Type B pancreatic cell (in vitro differentiated cells): ENCODE measurements at regions not wholly inside any gene's neighbourhood (a gene's known extent, or its start where the extent isn't known, plus 50 kb on each side); places are given as distances from the start of the nearest gene placed in this dataset.
"Not testable (repeated sequence)": the region's sequence is repeated elsewhere in the genome, so short reads cannot be mapped to it uniquely, and the experiment has no call there.

Experiments
- DNase-seq: peaks from one replicate; pipeline ENCODE4 v3.0.0; 2021; ENCODE audit warnings: mixed read lengths; ENCODE audit not compliant: unreplicated experiment; ENCODE audit errors: extremely low spot score
- H3K27ac Mint-ChIP-seq: 2 replicates; pipeline ENCODE4 v1.8.0; 2021; ENCODE audit warnings: mild to moderate bottlenecking, mixed read lengths
- H3K27me3 Mint-ChIP-seq: 2 replicates; pipeline ENCODE4 v1.8.0; 2021; ENCODE audit warnings: mixed read lengths
- H3K36me3 Mint-ChIP-seq: 2 replicates; pipeline ENCODE4 v1.8.0; 2021; ENCODE audit warnings: mixed read lengths
- H3K4me1 Mint-ChIP-seq: one replicate; pipeline ENCODE4 v1.8.0; 2021; ENCODE audit warnings: mixed read lengths; ENCODE audit not compliant: unreplicated experiment
- H3K4me3 Mint-ChIP-seq: 2 replicates; pipeline ENCODE4 v1.8.0; 2021; ENCODE audit warnings: mild to moderate bottlenecking, mixed read lengths
- H3K9me3 Mint-ChIP-seq: 2 replicates; pipeline ENCODE4 v1.8.0; 2021; ENCODE audit warnings: mixed read lengths
- TF ChIP-seq, protein P1 (sequence below): fragments of 200-600 bp; sonication (generic); conservative IDR thresholded peaks from 2 replicates; pipeline ENCODE4 v1.5.0; 2021; ENCODE audit warnings: antibody characterized with exemption, mild to moderate bottlenecking

DNA sequence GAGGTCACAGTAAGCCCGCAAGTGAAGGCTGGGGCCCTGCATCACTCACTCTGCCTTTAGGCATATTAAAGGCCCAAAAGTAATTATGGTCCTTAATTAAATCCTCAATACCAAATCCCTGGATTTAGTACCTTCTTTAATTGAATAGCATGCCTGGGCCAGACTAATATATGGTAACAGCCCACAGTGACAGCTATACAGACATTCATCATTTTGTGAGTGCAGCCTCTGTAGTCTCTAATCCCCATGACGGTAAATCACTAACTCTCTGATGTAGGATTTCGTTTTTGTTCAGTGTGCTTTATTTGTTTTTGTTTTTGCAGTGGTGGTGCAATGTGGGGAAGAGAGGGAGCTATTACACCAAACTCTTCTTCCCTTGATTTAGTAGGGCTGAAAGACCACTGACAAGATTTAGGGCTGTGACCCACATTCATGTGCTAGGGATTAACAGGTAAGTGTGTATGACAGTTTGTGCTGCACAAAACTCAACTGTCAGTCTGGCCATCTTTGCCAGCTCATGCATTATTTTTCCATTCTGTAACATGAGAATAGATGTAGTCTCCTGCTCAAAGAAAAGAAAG is 60.6 kb upstream of the SLC39A8 start:
- TF ChIP-seq, protein P1, sequence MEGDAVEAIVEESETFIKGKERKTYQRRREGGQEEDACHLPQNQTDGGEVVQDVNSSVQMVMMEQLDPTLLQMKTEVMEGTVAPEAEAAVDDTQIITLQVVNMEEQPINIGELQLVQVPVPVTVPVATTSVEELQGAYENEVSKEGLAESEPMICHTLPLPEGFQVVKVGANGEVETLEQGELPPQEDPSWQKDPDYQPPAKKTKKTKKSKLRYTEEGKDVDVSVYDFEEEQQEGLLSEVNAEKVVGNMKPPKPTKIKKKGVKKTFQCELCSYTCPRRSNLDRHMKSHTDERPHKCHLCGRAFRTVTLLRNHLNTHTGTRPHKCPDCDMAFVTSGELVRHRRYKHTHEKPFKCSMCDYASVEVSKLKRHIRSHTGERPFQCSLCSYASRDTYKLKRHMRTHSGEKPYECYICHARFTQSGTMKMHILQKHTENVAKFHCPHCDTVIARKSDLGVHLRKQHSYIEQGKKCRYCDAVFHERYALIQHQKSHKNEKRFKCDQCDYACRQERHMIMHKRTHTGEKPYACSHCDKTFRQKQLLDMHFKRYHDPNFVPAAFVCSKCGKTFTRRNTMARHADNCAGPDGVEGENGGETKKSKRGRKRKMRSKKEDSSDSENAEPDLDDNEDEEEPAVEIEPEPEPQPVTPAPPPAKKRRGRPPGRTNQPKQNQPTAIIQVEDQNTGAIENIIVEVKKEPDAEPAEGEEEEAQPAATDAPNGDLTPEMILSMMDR: no peak
- Mint-ChIP-seq H3K4me1 (peaks cover 26% of the 10 kb centered on the region), H3K9me3 (no peaks in the 10 kb centered on the region), H3K4me3 (no peak overlapping the region), H3K27me3 (no peaks in the 10 kb centered on the region), H3K27ac (no peak overlapping the region), H3K36me3 (no peaks in the 10 kb centered on the region)
- DNase-seq: no peak

DNA sequence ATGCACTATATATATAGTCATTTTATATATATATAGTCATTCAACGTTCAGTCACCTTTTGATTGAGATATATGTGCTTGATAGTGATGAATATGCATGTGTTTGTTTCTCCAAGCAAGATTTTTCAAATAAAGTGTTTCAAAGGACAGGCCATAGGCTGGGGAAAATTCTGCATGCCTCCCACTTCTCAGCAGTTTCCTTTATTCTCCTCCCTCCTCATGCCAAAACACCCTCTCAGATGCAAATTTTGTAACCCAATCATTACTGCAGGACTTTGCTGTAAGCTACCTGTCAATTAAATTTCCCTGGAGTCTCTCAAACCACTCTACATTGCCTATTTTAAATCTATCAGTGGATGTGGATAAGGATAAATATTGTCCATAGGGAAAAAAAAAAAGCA is 65.6 kb upstream of the SLC39A8 start:
- H3K27ac Mint-ChIP-seq, H3K27me3 Mint-ChIP-seq, H3K4me3 Mint-ChIP-seq, H3K9me3 Mint-ChIP-seq, DNase-seq, H3K36me3 Mint-ChIP-seq: not testable (repeated sequence)
- H3K4me1 Mint-ChIP-seq: peaks cover 12% of the 10 kb centered on the region

DNA sequence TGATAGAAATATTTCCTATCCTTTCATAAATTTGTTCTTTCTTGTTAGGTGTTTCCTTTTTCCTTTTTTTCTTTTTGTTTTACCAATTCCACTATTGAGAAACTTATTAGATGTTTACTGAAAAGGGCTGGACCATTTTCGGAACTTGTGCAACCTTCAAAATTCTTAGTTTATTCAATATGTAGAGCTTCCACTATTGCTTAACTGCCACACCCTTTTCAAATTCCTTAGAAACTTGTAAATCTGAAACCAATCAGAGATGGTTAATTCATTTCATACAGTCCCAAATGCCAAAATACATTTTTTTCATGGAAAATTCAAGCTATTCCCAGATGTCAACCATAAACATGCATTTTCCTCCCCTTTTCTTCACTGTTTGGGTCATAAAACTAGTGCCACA is 66.1 kb upstream of the SLC39A8 start:
- Mint-ChIP-seq H3K4me3 (no peak overlapping the region), H3K36me3 (no peaks in the 10 kb centered on the region), H3K27me3 (no peaks in the 10 kb centered on the region), H3K27ac (no peak overlapping the region), H3K9me3 (no peaks in the 10 kb centered on the region), H3K4me1 (peaks cover 7% of the 10 kb centered on the region)
- DNase-seq: no peak
- TF ChIP-seq, protein P1: no peak

DNA sequence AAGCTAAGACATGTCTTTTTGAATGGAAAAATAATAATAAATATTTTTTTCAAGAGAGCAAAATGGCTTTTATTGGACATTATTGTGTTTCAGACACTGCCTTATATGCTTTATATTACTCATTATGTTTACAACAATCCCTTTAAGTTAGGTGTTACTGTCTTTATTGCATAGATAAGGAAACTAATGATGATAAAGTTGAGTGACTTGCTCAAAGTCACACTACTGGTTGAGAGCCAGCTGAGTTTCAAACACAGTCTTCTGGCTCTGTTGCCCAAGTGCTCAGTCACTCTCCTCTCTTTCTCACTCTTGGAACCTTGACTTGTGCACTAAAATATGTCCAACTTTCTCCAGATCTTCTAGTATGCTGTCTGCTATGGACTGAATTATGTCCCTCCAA is 71.5 kb upstream of the SLC39A8 start:
- no peaks in the 10 kb centered on the region for H3K9me3 Mint-ChIP-seq
- TF ChIP-seq, protein P1: no peak

DNA sequence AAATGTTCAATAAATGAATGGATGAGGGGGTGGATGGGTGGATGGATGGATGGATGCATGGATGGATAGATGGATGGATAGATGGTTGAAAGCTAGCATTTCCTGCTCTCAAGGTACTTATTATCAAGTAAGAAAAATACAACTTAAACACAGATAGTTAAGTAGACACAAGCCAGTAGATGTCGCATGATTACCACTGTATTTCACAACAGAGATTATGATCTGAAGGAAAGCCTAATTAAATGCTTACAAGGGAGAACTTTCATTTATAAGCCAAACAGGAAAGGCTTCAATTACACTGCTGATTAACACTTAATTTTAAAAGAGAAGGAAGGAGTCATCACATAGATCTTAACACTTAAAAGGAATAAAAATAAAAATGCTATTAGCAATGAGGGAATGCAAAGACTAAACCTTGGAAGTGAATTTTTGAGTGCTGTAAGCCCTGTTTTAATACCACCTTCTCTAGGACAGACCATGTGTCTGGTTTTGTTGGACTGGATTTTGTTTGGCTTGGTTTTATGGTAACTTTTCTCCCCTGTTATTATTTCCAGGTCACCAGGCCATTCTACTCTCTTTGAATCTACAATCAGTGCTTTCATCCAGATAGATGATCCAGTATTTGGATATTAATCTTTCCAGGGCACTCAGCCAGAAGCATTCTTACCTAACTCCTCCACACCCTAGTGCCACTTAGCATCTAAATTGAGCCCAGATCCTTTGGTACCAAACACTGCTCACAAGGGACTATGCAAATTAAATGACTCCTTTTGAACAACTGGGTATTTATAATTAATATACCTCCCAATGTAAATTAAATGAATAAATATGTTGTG is 75.5 kb upstream of the SLC39A8 start:
- no peaks in the 10 kb centered on the region for H3K27me3 Mint-ChIP-seq
- DNase-seq: no peak
- H3K4me3 Mint-ChIP-seq: no peak overlapping the region
- H3K9me3 Mint-ChIP-seq: no peaks in the 10 kb centered on the region
- H3K27ac Mint-ChIP-seq: no peak overlapping the region
- TF ChIP-seq, protein P1: no peak
- peaks cover 8% of the 10 kb centered on the region for H3K4me1 Mint-ChIP-seq
- H3K36me3 Mint-ChIP-seq: no peaks in the 10 kb centered on the region

More for the DNA sequence above, 71.5 kb upstream of the SLC39A8 start:
- no peaks in the 10 kb centered on the region for H3K36me3 Mint-ChIP-seq
- H3K4me3 Mint-ChIP-seq: no peak overlapping the region
- H3K27ac Mint-ChIP-seq: no peak overlapping the region
- H3K4me1 Mint-ChIP-seq: peaks cover 8% of the 10 kb centered on the region
- H3K27me3 Mint-ChIP-seq: no peaks in the 10 kb centered on the region
- no peak for DNase-seq

DNA sequence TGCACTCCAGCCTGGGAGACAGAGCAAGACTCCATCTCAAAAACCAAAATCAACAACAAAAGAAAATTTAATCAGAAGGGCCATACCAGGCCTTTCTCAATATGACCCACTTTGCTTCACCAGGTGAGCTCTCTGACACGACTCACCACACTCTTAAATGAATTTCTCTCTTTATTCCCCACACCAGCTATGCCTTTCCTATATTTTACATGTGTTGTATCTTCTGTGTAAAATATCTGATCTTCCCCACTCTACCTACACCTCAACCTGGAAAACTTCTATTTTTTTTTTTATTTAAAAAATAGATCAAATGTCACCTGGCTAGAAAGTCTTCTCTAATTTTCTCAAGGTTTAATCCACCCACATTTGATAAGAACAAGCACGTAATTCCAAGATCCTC is 77.6 kb upstream of the SLC39A8 start:
- no peaks in the 10 kb centered on the region for H3K9me3 Mint-ChIP-seq
- H3K4me3 Mint-ChIP-seq: no peak overlapping the region
- no peak overlapping the region for H3K27ac Mint-ChIP-seq
- H3K27me3 Mint-ChIP-seq: no peaks in the 10 kb centered on the region
- DNase-seq: no peak
- TF ChIP-seq, protein P1: no peak
- H3K4me1 Mint-ChIP-seq: peaks cover 8% of the 10 kb centered on the region
- no peaks in the 10 kb centered on the region for H3K36me3 Mint-ChIP-seq
